ENCODE measurements at regions not wholly inside any gene's neighbourhood (a gene's known extent, or its start where the extent isn't known, plus 50 kb on each side); places are given as distances from the start of the nearest gene placed in this dataset.

DNA sequence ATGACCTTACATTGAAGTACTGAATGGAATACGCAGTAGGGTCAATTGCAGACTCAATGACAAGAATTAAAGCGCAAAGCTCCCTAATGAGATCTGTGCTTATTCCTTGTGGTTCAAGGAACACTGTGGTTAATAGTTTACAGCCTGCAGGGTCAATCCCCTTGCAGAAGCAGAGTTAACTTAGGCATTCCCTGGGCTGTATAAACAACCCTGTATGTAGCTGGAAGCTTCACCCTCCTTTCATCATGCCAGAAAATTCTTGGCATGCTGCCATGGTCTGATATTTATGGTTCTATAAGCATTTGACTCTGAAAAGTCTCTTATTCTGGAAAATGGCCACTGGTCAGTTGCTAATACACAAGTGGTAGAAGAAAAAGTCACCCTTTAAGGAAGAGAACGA is 227.7 kb downstream of the NOVA1 start:
- no peak for TF ChIP-seq POLR2A (IDR thresholded peaks at IDR 0.05; ENCODE audit: low read depth, low read length)
- TF ChIP-seq MXI1 (IDR thresholded peaks at IDR 0.05; ENCODE audit: borderline replicate concordance, low read depth, low read length), result no peak
